ENCODE measurements at regions not wholly inside any gene's neighbourhood (a gene's known extent, or its start where the extent isn't known, plus 50 kb on each side); places are given as distances from the start of the nearest gene placed in this dataset.

DNA sequence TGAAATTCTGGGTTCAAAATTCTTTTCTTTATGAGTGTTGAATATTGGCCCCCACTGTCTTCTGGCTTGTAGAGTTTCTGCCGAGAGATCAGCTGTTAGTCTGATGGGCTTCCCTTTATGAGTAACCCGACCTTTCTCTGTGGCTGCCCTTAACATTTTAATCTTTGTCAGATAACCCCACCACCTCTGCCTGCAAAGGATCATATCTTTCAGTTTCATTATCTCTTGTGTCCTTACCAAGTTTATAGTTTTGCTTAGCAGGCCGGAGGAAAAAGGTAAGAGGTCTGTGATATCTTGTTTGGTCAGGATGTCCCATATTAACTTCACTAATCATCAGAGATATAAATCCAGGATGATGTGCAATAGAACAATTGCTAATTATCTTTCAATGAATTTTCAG is 970.2 kb upstream of the TYRP1 start:
- DNase-seq = no peak
- ATAC-seq = no peak
- no peak overlapping the region for H3K4me3 ChIP-seq
- TF ChIP-seq CTCF (IDR thresholded peaks at IDR 0.05) = no peak
- no peaks in the 10 kb centered on the region for H3K36me3 ChIP-seq
- no peaks in the 10 kb centered on the region for H3K9me3 ChIP-seq
- no peaks in the 10 kb centered on the region for H3K4me1 ChIP-seq
- H3K27ac ChIP-seq = no peak overlapping the region
- intact Hi-C loops (cut with DNase I) = no loop called here
- H3K27me3 ChIP-seq (ENCODE audit: low read depth) = no peaks in the 10 kb centered on the region

- no peak for TF ChIP-seq CTCF (IDR thresholded peaks at IDR 0.05)
- Histone ChIP-seq H3K4me3 (no peak overlapping the region), H3K36me3 (no peaks in the 10 kb centered on the region), H3K27me3 (ENCODE audit: low read depth) (no peaks in the 10 kb centered on the region), H3K9me3 (no peaks in the 10 kb centered on the region), H3K4me1 (no peaks in the 10 kb centered on the region), H3K27ac (no peak overlapping the region)
- intact Hi-C loops (cut with DNase I) = no loop called here
- ATAC-seq (no peak), DNase-seq (no peak)
These were observed 966.5 kb upstream of the TYRP1 start for GRCh38 chr9:11726659-11727058.

- DNase-seq (no peak), ATAC-seq (no peak)
- intact Hi-C loops (cut with DNase I) = no loop called here
- Histone ChIP-seq H3K27ac (no peak overlapping the region), H3K27me3 (ENCODE audit: low read depth) (no peaks in the 10 kb centered on the region), H3K9me3 (no peaks in the 10 kb centered on the region), H3K4me3 (no peak overlapping the region), H3K36me3 (no peaks in the 10 kb centered on the region), H3K4me1 (no peaks in the 10 kb centered on the region)
- TF ChIP-seq CTCF (IDR thresholded peaks at IDR 0.05) = no peak
These were observed 957.8 kb upstream of the TYRP1 start for GRCh38 chr9:11735391-11735790.

DNA sequence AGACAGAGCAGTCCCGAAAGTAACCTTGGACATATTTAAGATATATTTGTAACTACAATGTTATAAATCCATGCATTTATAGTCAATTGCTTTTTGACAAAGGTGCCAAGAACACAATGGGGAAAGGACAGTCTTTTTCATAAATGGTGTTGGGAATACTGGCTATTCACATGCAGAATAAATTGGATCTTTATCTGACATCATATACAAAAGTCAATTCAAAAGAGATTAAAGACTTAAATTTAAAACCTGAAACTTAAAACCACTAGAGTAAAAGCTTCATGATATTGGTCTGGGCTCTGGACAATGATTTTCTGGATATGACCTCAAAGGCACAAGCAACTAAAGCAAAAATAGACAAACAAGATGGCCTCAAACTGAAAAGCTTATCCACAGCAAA is 950.7 kb upstream of the TYRP1 start:
- TF ChIP-seq CTCF (IDR thresholded peaks at IDR 0.05) = no peak
- Histone ChIP-seq H3K4me1 (no peaks in the 10 kb centered on the region), H3K27ac (no peak overlapping the region), H3K9me3 (no peaks in the 10 kb centered on the region), H3K27me3 (ENCODE audit: low read depth) (no peaks in the 10 kb centered on the region), H3K36me3 (no peaks in the 10 kb centered on the region), H3K4me3 (no peak overlapping the region)
- DNase-seq = no peak
- ATAC-seq = no peak
- intact Hi-C loops (cut with DNase I) = no loop called here

DNA sequence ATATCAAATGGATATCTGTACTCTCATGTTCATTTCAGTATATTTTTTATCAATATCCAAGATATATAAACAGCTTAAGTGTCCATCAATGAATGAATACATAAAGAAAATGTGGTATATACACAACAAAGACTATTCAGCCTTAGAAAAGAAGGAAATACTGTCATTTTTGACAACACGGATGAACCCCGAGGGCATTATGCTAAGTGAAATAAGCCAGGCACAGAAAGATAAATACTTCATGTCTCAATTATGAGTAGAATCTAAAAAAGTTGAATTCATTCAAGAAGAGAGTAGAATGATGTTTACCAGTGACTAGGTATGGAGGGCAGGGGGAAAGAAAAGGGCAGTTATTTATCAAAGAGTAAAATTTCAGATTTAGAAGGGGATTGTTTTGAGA is 949.8 kb upstream of the TYRP1 start:
- intact Hi-C loops (cut with DNase I) = no loop called here

More for the DNA sequence above, 949.8 kb upstream of the TYRP1 start:
- no peaks in the 10 kb centered on the region for H3K9me3 ChIP-seq
- no peak for ATAC-seq
- TF ChIP-seq CTCF (IDR thresholded peaks at IDR 0.05) = no peak
- no peak for DNase-seq
- H3K27ac ChIP-seq = no peak overlapping the region
- H3K4me1 ChIP-seq = no peaks in the 10 kb centered on the region
- no peaks in the 10 kb centered on the region for H3K27me3 ChIP-seq (ENCODE audit: low read depth)
- H3K4me3 ChIP-seq = no peak overlapping the region
- no peaks in the 10 kb centered on the region for H3K36me3 ChIP-seq
